Limb (tissue), 2 donors: ENCODE measurements at regions not wholly inside any gene's neighbourhood (a gene's known extent, or its start where the extent isn't known, plus 50 kb on each side); places are given as distances from the start of the nearest gene placed in this dataset.
A peak's percentile ranks its signal among the peaks of the same experiment; 100 is the strongest.
"Not testable (repeated sequence)": the region's sequence is repeated elsewhere in the genome, so short reads cannot be mapped to it uniquely, and the experiment has no call there.

ENCODE experiments used
- DNase-seq, 2 donors: peaks; one replicate each; pipeline ENCODE4 v3.0.0-alpha.2; 2016; ENCODE audit errors: extremely low spot score in 2 of 2

DNA sequence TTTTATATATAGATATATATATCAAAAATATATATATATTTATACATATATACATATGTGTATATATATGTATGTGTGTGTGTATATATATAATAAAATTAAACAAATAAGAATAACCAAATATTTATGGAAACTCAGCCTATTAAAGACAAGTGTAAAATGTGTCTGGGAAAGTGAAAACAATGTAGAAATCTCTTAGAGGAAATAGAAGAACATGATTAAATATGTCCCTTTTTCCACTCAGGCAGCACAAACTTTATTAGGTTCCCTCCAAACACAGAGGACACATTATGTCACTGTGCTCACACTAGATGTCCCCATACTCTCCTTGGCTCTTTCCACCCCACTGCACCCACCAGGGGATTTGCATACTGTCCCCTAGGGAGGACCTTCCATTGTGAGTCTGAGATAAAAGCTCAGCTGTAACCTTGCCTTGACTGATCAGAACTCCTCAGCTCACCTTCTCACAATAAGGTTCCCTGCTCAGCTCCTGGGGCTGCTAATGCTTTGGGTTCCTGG lies 1360.7 kb downstream of the RPIA start:
- not testable (repeated sequence) for DNase-seq

DNA sequence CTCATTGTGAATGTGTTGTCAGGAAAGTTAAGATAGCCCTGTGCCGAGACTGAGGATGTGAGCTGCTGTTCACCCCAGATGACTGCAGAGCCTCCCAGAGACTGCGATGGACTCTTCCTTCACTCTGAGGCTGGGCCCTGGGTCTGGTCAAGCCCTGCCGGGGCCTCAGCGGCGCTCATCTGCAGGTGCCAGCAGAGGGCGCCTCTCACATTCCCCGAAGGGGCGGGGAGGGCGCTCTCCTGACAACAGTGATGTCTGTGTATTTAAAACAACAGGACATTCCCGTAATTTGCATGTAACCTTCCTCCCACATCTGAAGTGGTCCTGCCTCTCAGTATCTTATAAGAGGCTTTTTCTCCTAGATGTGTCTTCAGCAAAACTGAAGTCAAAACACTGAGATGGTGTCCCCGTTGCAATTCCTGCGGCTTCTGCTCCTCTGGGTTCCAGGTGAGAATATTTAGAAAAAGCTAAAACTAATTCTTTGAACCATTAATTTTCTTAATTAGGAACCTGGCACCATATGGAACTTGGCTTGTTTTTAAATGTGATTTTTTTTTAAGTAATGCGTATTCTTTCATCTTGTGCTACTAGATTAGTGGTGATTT lies 1377.9 kb downstream of the RPIA start:
- DNase-seq = no peak

DNA sequence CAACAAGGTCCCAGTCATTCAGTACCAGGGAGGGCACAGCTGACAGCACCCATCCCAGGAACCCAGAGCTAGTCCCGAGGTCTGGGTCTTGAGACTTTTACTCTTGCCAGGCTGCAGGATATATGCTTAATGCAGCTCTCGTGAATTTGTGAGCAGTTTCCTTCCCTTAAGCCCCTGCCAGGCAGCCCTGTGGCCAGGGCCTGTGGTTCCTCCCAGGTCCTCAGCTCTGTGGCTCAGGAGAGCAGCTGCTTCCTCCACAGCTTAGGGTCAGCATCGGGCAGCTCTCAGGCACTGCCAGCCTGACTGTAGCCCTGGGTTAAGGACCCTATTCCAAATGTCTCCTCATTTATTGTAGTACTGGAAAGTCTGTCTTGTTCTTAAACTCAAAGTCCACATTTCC lies 1384.8 kb downstream of the RPIA start:
- no peak for DNase-seq

DNA sequence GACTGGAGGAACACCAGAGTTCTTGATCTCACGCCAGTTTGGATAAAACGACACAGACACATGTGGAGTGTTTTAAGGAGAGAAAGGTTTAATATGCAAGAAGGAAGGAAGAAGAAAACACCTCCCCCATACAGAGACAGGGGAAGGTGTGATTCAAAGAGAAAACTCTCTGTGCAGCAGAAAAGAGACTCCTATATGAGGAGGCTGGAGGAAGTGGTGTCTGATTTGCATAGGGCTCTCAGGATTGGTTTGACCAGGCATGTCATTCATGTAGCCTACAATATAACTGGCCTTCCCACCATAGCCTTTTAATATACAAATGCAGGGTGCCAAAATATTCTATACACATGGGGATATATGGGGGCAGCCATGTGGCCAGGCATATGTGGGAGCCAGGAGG lies 1386.5 kb downstream of the RPIA start:
- DNase-seq = no peak

DNA sequence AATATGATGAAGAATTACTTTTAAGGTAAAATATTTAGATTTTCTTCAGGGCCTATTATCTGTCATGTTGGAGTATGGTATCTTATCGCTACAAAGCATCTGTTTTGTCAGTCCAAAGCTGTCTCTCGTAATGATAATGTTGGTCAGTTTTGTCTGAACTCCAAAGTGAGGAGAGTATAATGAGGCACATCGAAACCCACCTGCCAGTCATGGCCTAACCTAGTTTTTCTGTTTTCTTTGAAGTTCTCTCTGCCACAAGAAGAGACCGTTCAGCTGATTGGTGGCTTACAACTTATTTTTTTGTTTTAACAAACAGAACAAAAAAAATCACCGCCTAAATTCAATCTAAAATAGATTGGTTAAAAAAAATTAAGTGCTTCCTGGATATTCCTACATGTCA lies 1387.9 kb downstream of the RPIA start:
- DNase-seq = no peak

DNA sequence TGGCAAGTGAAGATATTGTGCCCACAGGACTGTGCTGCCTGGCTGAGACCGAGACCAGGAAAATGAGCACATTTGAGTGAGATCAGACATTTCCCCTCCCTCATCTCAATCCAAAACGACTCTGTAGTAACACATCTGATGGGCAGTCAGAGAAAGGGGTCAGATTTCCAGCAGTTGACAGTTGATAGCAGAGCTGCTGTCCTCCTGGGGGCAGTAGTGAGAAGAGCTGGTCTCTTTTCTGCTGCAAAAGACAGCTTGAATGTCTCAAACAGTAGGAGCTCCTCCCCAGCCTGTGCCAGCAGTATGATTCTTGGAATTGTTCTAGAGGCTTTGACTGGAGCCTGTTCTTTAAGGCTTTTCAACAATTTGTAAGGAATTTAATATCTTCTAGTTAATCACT lies 1396.3 kb downstream of the RPIA start:
- DNase-seq = not testable (repeated sequence)

DNA sequence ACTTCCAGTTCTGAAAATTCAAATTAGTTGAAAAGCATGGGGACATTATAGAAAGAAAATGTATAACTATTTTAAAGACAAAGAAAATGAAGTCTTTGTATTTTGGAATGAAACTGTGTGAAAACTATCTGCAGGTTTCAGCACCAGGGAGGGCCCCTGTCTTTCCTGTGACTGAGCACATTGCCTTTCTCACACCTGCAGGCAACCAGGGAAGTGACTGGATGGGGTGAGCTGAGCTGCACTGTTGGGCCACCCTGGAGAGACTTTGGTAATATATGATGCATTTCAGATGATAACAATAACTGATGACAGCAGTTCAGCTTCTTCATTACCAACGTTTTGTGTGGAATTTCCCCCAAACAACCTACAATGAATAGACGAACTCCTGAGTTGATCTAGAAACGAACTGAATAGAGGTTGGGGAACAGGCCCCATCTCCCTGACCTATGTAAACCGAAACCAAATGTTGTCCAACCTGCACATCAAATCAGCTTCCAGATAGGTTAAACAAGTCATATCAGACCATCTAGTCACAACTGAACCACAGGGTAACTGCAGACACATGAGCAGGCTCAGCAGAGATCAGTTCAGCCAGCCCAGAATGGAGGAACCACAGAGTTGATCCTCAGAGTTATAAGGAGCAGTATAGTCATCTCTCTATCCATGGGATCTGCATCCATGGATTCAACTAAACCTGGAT lies 1402.2 kb downstream of the RPIA start:
- DNase-seq = not testable (repeated sequence)

DNA sequence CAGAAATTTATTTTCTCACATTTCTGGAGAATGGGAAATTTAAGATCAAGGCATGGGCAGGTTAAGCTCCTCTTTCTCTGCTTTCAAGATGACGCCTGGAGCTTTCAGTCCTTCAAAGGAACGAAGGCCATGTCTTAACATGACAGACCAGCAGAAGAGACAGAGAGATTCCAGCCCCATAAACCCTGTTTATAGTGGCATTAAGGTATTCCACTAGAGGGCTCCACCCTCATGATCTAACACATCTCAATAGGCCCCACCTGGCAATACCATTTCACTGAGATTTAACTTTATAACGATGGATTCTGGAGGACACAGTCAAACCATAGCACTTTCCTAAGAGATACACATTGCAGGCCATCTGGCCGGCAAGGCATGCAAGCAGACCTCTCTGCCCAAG lies 1406.1 kb downstream of the RPIA start:
- not testable (repeated sequence) for DNase-seq

DNA sequence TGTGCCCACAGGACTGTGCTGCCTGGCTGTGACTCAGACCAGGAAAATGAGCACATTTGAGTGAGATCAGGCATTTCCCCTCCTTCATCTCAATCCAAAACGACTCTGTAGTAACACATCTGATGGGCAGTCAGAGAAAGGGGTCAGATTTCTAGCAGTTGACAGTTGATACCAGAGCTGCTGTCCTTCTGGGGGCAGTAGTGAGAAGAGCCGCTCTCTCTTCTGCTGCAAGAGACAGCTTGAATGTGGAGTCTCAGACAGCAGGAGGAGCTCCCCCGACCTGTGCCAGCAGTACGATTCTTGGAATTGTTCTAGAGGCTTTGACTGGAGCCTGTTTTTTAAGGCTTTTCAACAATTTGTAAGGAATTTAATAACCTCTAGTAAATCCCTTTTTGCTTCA lies 1413.7 kb downstream of the RPIA start:
- peak in 1 of 2 donors; percentile 1 for DNase-seq

DNA sequence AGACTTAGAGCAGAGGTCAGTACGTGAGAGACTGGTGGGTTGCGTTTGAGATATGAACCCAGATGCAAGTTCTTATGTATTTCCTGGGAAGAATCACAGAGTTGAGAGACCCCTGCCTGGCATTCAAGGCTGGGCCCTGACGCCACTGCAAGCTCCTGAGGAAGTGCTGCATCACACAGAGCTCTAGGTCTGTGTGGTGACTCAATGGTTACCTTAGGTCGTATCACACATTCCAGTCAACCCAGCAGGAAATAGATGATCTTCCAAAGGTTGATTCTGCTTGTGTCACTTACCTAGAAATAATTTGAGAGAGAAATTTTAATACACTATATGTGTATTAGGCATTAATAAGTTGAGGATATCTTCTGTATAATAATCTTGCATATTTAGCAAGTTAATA lies 1431.9 kb downstream of the RPIA start:
- not testable (repeated sequence) for DNase-seq

DNA sequence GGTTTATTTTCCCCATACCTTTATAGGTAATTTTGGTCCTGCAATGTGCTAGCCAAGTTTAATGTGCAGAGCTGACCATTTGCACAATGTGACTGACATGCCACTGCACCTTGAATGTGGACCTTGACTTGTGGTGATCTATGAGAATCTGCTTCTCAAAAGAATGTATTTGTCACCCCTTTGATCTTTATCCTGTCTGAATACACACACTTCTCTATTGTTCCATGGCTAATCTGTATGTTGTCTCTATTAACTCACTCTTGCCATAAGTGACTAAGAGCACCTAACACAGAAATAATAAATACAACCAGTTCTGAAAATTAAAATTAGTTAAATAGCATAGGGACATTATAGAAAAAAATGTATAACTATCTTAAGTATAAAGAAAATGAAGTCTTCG lies 1447.6 kb downstream of the RPIA start:
- DNase-seq = not testable (repeated sequence)

DNA sequence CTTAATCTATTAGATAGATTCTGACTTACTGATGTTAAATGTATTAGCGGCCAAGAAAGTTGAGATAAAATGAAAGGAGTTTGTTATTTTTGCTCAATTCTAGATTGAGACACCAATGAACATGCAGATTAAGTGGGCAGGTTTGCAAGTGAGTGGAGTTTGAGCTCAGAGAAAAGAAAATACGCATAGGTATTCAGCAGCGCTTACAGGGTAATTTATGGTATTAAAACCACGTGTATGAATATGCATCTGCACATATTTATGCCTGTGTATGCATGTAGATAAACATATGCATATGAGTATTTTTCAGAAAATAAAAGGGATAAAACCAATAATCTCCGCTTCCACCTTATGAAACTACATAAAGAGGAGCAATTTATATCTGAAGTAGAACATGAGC lies 1450.1 kb downstream of the RPIA start:
- not testable (repeated sequence) for DNase-seq

DNA sequence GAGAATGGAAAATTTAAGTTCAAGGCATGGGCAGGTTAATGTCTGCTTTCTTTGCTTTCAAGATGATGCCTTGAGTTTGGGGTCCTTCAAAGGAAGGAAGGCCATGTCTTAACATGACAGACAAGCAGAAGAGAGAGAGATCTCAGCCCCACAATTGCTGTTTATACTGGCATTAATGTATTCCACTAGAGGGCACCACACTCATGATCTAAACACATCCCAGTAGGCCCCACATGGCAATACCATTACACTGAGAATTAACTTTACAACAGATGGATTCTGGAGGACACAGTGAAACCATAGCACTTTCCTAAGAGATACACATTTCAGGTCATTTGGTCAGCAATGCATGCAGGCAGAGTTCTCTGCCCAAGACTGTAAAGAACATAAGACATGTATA lies 1460.3 kb downstream of the RPIA start:
- not testable (repeated sequence) for DNase-seq

DNA sequence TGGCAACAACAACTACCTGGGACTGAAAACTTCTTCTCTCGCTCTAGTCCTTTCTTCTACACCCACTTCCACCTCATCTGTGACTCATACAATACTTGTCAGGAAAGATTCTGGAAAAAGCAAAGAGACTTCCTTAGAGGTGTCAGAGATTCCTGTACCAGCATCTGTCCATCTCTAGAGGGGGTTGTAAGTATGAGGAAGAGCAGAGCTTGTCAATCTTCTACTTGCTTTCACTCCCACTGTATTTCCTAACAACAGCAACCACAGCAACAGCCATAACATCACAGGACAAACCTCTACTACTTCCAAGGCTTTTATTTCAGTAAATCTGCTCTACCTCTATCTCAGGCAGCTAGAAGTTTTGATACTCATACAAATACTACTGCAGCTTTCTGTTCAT lies 1479.5 kb downstream of the RPIA start:
- DNase-seq = not testable (repeated sequence)

DNA sequence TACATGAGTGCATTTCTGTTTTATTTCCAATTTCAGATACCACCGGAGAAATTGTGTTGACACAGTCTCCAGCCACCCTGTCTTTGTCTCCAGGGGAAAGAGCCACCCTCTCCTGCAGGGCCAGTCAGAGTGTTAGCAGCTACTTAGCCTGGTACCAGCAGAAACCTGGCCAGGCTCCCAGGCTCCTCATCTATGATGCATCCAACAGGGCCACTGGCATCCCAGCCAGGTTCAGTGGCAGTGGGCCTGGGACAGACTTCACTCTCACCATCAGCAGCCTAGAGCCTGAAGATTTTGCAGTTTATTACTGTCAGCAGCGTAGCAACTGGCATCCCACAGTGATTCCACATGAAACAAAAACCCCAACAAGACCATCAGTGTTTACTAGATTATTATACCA lies 1481.6 kb downstream of the RPIA start:
- not testable (repeated sequence) for DNase-seq

DNA sequence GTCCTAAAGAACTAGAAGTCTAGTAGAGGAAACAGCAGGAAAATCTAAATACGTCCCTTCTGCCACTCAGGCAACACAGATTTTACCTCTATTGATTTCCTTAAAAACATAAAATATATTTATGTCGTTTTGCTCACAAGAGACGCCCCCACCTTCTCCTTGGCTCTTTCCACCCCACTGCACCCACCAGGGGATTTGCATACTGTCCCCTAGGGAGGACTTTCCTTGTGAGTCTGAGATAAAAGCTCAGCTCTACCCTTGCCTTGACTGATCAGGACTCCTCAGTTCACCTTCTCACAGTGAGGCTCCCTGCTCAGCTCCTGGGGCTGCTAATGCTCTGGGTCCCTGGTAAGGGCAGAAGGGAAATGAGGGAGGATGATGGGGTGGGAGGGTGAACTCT lies 1488.1 kb downstream of the RPIA start:
- DNase-seq = not testable (repeated sequence)

DNA sequence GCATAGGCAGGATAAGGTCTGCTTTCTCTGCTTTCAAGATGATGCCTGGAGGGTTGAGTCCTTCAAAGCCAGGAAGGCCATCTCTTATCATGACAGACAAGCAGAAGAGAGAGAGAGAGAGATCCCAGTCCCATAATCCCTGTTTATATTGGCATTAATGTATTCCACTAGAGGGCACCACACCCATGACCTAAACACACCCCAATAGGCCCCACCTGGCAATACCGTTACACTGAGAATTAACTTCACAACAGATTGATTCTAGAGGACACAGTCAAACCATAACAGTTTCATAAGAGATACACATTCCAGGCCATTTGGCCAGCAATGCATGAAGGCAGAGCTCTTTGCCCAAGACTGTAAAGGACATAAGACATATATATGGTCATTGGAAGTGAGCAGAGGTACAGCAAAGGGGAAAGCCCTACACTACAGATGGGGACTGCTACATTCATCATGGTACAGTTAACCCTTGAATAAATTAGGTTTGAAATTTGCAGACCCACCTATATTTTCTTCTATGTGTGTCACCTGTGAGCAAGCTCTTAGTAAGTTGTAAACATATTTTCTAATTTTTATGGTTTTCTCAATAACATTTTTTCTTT lies 1516.1 kb downstream of the RPIA start:
- no peak for DNase-seq

DNA sequence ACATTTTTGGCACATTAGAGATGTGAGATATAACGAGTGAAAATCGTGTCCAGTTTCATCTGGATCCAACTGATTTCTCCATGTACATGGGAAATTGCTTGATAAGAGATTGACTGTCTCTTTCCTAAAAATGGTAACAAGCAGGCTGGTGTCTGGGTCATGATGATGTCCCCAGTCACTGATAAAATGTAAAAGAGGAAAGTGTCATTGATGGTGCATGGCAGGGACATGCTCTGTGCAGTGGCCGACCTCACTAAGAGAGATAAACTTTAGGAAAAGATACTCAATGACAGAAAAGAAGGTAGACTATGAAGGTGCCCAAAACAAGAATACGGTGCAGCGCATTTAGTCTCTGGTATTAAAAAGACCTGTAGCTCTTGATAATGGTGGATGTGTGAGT lies 1517.5 kb downstream of the RPIA start:
- no peak for DNase-seq

DNA sequence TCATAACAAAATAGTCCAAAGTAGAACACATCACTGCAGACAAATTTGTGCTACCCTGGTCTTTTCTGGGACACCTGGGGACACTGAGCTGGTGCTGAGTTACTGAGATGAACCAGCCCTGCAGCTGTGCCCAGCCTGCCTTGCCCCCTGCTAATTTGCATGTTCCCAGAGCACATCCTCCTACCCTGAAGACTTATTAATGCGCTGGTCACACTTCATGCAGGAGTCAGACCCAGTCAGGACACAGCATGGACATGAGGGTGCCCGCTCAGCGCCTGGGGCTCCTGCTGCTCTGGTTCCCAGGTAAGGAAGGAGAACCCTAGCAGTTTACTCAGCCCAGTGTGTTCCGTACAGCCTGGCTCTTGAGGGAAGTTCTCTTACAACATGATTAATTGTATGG lies 1518.3 kb downstream of the RPIA start:
- no peak for DNase-seq

DNA sequence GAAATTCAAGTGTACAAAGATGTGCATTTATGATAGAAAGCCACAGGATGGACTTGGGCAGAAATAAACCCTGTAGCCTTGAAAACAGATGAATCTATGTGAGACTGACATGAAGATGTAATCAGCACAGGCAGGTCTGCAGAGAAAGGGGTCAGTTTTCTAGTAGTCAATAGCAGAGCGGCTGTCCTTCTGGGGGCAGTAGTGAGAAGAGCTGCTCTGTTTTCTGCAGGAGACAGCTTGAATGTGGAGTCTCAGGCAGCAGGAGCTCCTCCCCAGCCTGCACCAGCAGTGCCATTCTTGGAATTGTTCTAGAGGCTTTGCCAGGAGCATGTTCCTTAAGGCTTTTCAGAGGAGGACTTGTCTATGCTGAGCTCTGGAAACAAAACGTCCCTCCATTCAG lies 1524.4 kb downstream of the RPIA start:
- DNase-seq = not testable (repeated sequence)

DNA sequence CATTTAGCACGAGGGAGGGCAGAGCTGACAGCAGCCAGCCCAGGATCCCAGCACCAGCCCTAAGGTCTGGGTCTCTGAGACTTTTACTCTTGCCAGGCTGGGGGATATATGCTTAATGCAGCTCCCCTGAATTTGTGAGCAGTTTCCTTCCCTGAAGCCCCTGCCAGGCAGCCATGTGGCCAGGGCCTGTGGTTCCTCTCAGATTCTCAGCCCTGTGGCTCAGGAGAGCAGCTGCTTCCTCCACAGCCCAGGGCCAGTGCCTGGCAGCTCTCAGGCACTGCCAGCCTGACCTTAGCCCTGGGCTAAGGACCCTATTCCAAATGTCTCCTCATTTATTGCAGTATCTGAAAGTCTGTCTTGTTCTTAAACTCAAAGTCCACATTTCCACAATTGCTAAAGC lies 1525.3 kb downstream of the RPIA start:
- DNase-seq = not testable (repeated sequence)

DNA sequence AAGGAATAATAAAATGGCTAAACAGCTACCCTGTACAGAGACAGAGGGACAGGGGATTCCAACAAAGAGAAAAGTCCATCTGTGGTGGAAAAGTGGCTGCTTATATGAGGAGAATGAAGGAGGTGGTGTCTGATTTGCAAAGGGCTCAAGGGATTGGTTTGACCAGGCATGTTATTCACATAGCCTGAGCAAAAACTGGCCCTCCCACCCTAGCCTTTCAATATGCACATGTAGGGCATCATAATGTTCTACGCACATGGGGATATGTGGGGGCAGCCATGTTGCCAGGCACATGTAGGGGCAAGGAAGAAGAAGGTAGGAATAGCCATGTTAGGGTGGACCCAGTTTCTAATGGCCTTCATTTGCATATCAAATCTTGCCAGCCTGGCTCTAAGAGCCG lies 1527.1 kb downstream of the RPIA start:
- DNase-seq = not testable (repeated sequence)
